ENCODE measurements at regions not wholly inside any gene's neighbourhood (a gene's known extent, or its start where the extent isn't known, plus 50 kb on each side); places are given as distances from the start of the nearest gene placed in this dataset.
"Not testable (repeated sequence)": the region's sequence is repeated elsewhere in the genome, so short reads cannot be mapped to it uniquely, and the experiment has no call there.

DNA sequence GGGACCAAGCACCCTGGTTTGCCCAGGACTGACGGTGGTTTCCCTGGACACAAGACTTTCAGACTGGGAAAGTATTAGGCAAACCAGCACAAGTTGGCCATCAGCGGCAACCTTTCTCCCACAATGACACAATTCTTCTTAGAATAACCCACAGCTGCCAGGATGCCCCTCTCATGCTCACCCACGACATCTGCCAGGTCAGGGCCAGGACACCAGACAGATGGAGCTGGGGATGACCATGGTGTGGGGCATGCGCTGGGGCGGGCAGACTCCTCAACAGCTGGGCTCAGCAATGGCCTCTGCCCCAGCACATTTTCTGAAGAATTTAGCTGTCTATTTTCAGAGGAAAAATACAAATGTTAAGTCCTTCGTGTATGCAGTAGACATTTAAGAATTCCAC, 226.4 kb downstream of the FNDC1 start:
- no peak for DNase-seq

- DNase-seq: not testable (repeated sequence)
Observed at GRCh38 chr6:159392695-159393094, 223.5 kb downstream of the FNDC1 start.

DNA sequence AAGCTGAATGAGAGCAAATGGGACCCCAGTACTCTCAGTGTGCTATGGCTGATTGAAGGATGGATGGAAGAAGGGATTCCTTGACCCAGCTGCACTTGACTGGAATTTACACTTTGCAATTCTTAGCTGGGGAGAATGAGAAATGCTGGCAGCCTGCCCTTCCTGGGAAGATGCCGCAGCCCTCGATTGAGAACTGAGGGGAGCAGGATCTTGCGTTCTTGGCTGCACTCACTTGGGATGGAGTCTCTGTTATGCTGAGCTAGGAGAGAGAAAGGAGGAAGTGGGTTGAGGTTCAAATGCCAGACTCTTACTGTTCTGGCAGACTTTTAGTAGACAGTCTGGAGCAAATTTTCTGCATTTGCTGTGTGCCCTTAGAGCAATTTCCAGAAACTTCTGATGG, 221.2 kb downstream of the FNDC1 start:
- no peak for DNase-seq

- no peak for DNase-seq
Observed at GRCh38 chr6:159389695-159390094, 220.5 kb downstream of the FNDC1 start.

GRCh38 chr6:159380114-159380513, 210.9 kb downstream of the FNDC1 start:
- DNase-seq: no peak

GRCh38 chr6:159378411-159379328, 209.5 kb downstream of the FNDC1 start:
- DNase-seq: no peak

- DNase-seq: no peak
Observed at GRCh38 chr6:159376516-159377158, 207.4 kb downstream of the FNDC1 start.

DNA sequence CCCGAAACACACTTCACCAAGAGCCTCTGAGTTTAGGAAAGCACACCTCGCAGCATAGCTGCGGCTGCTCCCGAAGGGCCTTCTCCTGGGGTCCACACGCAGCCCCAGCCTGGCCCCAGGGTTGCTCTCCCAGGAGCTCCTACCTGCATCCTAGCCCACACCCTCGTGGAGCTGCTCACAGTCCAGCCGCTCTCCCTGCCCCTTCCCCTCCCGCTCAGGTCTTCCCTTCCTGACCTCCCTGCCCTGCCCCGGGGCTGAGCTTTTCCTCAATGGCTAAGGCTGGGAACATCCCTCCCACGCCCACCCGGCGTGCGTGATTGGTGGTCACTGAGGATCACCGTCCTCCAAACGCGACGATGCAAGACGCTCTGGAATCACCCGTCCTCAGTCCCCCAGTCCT, 205.8 kb downstream of the FNDC1 start:
- DNase-seq: no peak

DNA sequence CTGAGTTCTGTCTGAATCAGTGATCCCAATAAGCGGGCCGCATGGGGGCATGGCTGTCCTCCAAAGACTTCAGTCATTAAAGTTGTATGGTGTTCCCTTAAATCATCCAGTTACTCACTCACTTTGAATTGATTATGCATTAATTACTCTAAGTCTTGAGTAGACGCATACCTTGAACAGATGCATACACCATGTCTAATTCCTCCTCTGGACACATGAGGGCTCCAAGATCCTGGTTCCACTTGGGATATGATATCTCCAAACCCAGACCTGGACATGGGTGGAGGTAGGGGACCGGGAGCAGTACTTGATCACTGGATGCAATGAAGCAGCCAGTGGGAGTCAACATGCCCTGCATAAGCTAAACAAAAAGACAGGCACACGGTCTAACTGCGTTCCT, 204.5 kb downstream of the FNDC1 start:
- DNase-seq: no peak

DNA sequence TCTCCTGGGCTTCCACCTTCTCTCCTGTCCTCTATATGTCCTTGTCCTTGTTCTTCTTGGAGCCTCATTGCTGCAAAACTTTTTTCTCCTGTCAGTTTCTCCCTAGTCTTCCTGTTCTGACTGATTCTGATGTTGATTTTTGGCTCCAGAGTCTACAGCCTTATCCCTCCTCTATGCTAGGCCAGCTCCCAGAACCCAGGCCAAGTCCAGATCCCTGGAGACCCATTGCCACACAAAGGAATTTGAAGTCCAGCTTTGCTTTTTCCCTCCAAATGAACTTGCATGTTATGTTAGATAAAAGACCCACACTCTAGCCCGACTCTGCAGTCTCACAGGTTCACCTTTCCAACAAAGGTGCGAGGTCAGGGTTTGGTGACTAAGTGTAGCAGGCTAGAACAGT, 203.1 kb downstream of the FNDC1 start:
- DNase-seq: no peak

GRCh38 chr6:159360306-159360705, 191.1 kb downstream of the FNDC1 start:
- no peak for DNase-seq

DNA sequence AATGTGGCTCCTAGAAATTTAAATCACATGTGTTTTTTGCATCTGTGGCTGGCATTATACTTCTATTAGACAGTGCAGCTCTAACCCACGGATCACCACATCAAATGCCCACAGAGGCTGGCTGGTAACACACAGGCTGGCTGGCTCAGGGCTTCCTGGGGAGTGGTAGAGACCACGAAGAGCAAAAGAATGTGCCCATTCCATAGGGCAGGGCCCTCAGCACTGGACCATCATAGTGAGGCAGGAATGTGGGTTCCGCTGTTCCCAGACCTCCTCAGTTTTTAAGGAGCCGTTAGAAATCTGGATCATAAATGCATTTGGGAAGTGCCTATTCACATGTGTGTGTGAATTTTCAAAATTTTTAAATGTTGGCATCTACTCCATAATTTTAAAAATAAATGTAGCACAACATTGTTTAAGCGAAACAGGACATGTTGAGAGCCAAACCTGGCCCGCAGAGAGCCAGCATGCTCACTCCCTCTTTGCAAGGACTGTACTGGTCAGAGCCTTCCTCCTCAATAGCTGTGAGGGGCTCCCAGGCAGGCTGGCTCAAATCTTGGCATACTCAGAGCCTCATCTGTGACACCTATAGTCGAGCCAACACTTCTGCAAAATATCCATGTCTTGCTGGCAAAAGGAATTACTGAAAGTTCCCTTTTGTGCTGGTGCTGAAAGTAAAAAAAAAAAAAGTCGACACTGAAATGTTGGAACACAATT, 190.5 kb downstream of the FNDC1 start:
- no peak for DNase-seq

GRCh38 chr6:159358562-159358961, 189.4 kb downstream of the FNDC1 start:
- DNase-seq: no peak

DNA sequence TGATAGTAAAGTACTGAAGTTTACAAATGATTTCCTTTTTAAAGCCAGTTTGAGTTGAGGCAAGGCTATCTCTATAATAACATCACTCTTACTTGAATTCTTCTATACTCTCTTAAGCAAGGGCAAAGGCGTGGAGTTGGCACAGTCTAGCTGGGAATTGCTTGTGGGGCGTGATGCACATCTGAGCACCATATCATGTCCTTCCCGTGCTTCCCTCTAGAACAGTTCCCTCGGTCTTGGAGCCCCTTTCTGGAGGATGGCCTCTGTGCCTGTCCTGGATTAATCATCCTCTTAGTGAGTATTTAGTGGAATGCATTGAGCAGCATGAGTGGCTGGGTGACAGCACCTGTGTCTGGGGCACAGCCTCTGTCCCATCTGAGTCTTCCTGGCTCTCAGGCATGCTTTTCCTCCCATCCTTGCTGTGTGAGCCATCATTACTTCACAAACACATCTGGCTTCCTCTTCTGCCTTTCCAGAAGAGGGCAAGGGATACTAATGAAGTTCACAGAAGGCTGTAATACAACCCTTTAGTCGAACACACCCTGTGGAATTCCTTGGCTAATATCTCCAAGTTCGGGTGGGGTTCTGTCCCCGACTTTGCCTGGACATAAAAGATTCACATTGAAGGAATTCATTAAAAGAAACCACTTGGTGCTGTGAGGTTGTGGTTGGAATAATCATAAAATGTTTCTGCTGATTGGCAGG, 188.2 kb downstream of the FNDC1 start:
- DNase-seq: no peak

GRCh38 chr6:159353193-159353592, 184.0 kb downstream of the FNDC1 start:
- no peak for DNase-seq

GRCh38 chr6:159351707-159352106, 182.5 kb downstream of the FNDC1 start:
- no peak for DNase-seq

DNA sequence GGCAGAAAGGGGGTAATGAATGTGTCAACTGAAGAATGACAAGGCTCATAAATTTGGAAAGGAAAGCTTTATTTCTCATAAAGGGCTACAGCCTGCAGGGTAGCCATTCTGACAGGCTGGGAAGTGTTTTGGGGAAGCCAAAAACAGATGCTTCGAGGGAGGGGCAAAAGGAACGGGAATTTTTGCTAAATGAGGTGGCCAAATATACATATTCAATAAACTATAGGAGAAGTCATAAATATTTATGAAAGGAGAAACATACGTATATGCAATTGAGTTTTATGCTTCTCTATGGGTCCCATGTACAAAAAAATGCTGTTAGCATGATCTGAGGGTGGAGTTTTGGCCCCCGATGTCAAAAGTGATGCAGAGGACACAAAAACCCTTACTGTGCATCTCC, 180.7 kb downstream of the FNDC1 start:
- no peak for DNase-seq

DNA sequence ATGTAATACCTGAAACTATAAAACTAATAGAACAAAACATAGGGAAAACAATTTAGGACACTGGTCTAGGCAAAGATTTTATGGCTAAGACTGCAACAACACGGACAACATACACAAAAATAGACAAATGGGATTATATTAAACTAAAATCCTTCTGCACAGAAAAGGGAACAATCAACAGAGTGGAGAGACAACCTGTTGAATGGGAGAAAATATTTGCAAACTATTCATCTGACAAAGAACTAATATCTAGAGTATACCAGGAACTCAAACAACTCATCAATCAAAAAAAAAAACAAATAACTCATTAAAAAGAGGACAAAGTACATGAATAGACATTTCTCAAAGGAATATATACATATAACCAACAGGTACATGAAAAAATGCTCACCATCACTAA, 174.5 kb downstream of the FNDC1 start:
- DNase-seq: no peak

- no peak for DNase-seq
Observed at GRCh38 chr6:159342146-159342545, 172.9 kb downstream of the FNDC1 start.

DNA sequence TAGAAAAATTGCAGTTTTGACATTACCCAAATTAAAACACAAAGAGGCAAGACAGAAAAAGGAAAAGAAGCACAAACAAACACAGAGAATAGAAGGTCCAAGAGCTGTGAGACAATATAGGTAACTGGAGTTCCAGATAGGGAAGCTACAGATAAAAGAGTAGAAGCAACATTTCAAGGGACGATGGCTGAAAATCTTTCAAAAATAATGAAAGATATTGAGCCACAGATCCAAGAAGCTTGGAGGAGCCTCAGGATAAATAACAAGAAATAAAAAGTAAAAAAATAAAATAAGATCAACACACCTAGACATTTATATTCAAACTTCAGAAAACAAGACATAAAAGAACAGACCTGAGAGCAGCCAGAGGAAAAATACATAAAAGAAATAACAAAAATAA, 164.9 kb downstream of the FNDC1 start:
- DNase-seq: no peak

DNA sequence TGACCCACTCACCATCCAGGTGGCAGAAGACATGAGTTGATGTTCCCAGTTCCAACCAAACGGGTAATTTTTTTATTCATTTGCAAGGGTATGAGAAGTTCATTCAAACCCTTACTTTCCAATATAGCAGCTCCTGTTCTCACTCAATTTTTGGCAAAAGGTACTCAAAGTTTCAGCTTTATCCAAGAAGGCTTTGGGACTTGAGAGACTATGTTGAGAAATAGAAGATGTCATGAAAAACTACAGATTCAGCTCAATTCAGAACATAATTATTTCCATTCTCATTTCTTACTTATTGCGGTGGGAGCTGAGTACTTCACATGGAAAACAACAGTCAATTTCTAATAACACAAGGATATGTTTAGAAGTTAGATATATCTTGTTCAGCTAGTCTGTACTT, 162.3 kb downstream of the FNDC1 start:
- no peak for DNase-seq

GRCh38 chr6:159329081-159329480, 159.9 kb downstream of the FNDC1 start:
- DNase-seq: no peak

GRCh38 chr6:159328052-159328451, 158.9 kb downstream of the FNDC1 start:
- no peak for DNase-seq
